Lower lobe of right lung (tissue), 2 donors: ENCODE measurements at regions not wholly inside any gene's neighbourhood (a gene's known extent, or its start where the extent isn't known, plus 50 kb on each side); places are given as distances from the start of the nearest gene placed in this dataset.

Experiments used
- ATAC-seq, 2 donors: fragments of 200-7000 bp; cut with Tn5 transposase; one replicate each; pipeline ENCODE4 v1.9.1; 2020 to 2022; ENCODE audit warnings: mild to moderate bottlenecking in 2 of 2, moderate library complexity in 2 of 2
- DNase-seq: peaks from one replicate; pipeline ENCODE4 v3.0.0-alpha.2; 2020
- H3K27ac ChIP-seq: fragments of 200-600 bp; one replicate; pipeline ENCODE4 v1.8.0; 2022
- H3K27me3 ChIP-seq: fragments of 200-600 bp; one replicate; pipeline ENCODE4 v1.8.0; 2022; ENCODE audit warnings: low read depth
- H3K36me3 ChIP-seq: fragments of 200-600 bp; one replicate; pipeline ENCODE4 v1.8.0; 2022; ENCODE audit warnings: mild to moderate bottlenecking
- H3K4me1 ChIP-seq: fragments of 200-600 bp; one replicate; pipeline ENCODE4 v1.8.0; 2022
- H3K4me3 ChIP-seq: fragments of 200-600 bp; one replicate; pipeline ENCODE4 v1.8.0; 2022; ENCODE audit warnings: mild to moderate bottlenecking
- H3K9me3 ChIP-seq: fragments of 200-600 bp; one replicate; pipeline ENCODE4 v1.8.0; 2022
- CTCF ChIP-seq: fragments of 200-600 bp; IDR thresholded peaks from one replicate; pipeline ENCODE4 v1.8.0; 2022; ENCODE audit warnings: antibody characterized with exemption, mild to moderate bottlenecking
- intact Hi-C: fragments of 100-400 bp; cut with DNase I; formaldehyde crosslinking; loops from one replicate; pipeline ENCODE4 v1.11.0; 2022
- donor health status: DM: no; HTN: yes; CAD: no; lungs with severe emphysema.

- H3K27me3 ChIP-seq = peaks cover 16% of the 10 kb centered on the region
- ATAC-seq (no peak), DNase-seq (no peak)
- H3K4me3 ChIP-seq = no peak overlapping the region
- no peak for TF ChIP-seq CTCF
- no peak overlapping the region for H3K27ac ChIP-seq
- H3K9me3 ChIP-seq = no peaks in the 10 kb centered on the region
- intact Hi-C loops = loop anchor here (10.0 kb wide), 1 partner anchor 129 kb away; no protein-coding TSS in a partner anchor
- no peaks in the 10 kb centered on the region for H3K36me3 ChIP-seq
- no peaks in the 10 kb centered on the region for H3K4me1 ChIP-seq
Observed at GRCh38 chr15:98526094-98526493, 122.2 kb upstream of the IGF1R start.

GRCh38 chr15:98528046-98528725 is 120.2 kb upstream of the IGF1R start:
- Histone ChIP-seq H3K9me3 (no peaks in the 10 kb centered on the region), H3K36me3 (no peaks in the 10 kb centered on the region), H3K27me3 (peaks cover 16% of the 10 kb centered on the region), H3K4me3 (no peak overlapping the region), H3K27ac (no peak overlapping the region), H3K4me1 (no peaks in the 10 kb centered on the region)
- intact Hi-C loops = loop anchor here (10.0 kb wide), 1 partner anchor 127 kb away; no protein-coding TSS in a partner anchor
- DNase-seq = no peak
- no peak for ATAC-seq
- no peak for TF ChIP-seq CTCF

- intact Hi-C loops = loop anchor here (10.0 kb wide), 1 partner anchor 125 kb away; no protein-coding TSS in a partner anchor
- no peak overlapping the region for H3K27ac ChIP-seq
- H3K36me3 ChIP-seq = no peaks in the 10 kb centered on the region
- no peak for ATAC-seq
- no peaks in the 10 kb centered on the region for H3K9me3 ChIP-seq
- no peak for TF ChIP-seq CTCF
- H3K27me3 ChIP-seq = peaks cover 16% of the 10 kb centered on the region
- H3K4me1 ChIP-seq = no peaks in the 10 kb centered on the region
- DNase-seq = no peak
- H3K4me3 ChIP-seq = no peak overlapping the region
Observed at GRCh38 chr15:98529205-98530145, 118.9 kb upstream of the IGF1R start.

- Histone ChIP-seq H3K27me3 (peaks cover 16% of the 10 kb centered on the region), H3K4me1 (no peaks in the 10 kb centered on the region), H3K9me3 (no peaks in the 10 kb centered on the region), H3K4me3 (no peak overlapping the region), H3K36me3 (no peaks in the 10 kb centered on the region), H3K27ac (no peak overlapping the region)
- no peak for ATAC-seq
- DNase-seq = no peak
- intact Hi-C loops = no loop called here
- TF ChIP-seq CTCF = no peak
Observed at GRCh38 chr15:98530570-98530969, 117.8 kb upstream of the IGF1R start.

- no peak overlapping the region for H3K4me3 ChIP-seq
- no peak for TF ChIP-seq CTCF
- intact Hi-C loops = no loop called here
- H3K4me1 ChIP-seq = no peaks in the 10 kb centered on the region
- no peaks in the 10 kb centered on the region for H3K9me3 ChIP-seq
- no peaks in the 10 kb centered on the region for H3K36me3 ChIP-seq
- no peak overlapping the region for H3K27ac ChIP-seq
- ATAC-seq (no peak), DNase-seq (no peak)
- peaks cover 16% of the 10 kb centered on the region for H3K27me3 ChIP-seq
Observed at GRCh38 chr15:98532063-98532462, 116.3 kb upstream of the IGF1R start.
